ENCODE measurements at regions not wholly inside any gene's neighbourhood (a gene's known extent, or its start where the extent isn't known, plus 50 kb on each side); places are given as distances from the start of the nearest gene placed in this dataset.

- no TSS peak for BruUV-seq (replicated peaks)
- Histone ChIP-seq H3K4me3 (replicated peaks in 1 of 3; ENCODE audit: insufficient read depth in 1 of 3, low read depth in 1 of 3, low read length in 3 of 3) (no peak overlapping the region), H2AFZ (ENCODE audit: low read depth, low read length) (no peak overlapping the region), H3K4me1 (ENCODE audit: control insufficient read depth, extremely low read depth, insufficient read depth, low read length) (no peaks in the 10 kb centered on the region), H3K27ac (ENCODE audit: insufficient read depth, low read depth, low read length) (no peak overlapping the region), H3K9me1 (replicated peaks; ENCODE audit: control insufficient read depth, extremely low read depth, insufficient read depth, low read length) (no peaks in the 10 kb centered on the region), H3K4me2 (ENCODE audit: insufficient read depth, low read length) (no peak overlapping the region), H3K27me3 (ENCODE audit: control insufficient read depth in 2 of 2, insufficient read depth in 2 of 2, low read length in 2 of 2) (no peaks in the 10 kb centered on the region), H3K9ac (replicated peaks; ENCODE audit: extremely low read depth, insufficient read depth, low read length) (no peak overlapping the region), H3K9me3 (replicated peaks; ENCODE audit: control insufficient read depth, insufficient read depth, low read length) (no peaks in the 10 kb centered on the region), H4K20me1 (replicated peaks; ENCODE audit: control insufficient read depth, extremely low read depth, insufficient read depth, low read length) (no peaks in the 10 kb centered on the region), H3K36me3 (ENCODE audit: control insufficient read depth in 2 of 2, extremely low read depth in 1 of 2, insufficient read depth in 2 of 2, low read length in 2 of 2) (no peaks in the 10 kb centered on the region), H3K79me2 (ENCODE audit: control insufficient read depth, insufficient read depth, low read length) (no peaks in the 10 kb centered on the region)
- no peak for FAIRE-seq
- DNase-seq (ENCODE audit: low read depth, low spot score) = no peak
- dilution Hi-C loops (cut with MboI; ENCODE audit: extremely low pct_ligation_motif_present, low sequenced_read_pairs) (no loop called here), intact Hi-C loops (cut with micrococcal nuclease) (no loop called here)
- TF ChIP-seq EZH2 (IDR thresholded peaks at IDR 0.05; ENCODE audit: borderline replicate concordance, low read depth, low read length, severe bottlenecking) (no peak), FOS (IDR thresholded peaks at IDR 0.05; ENCODE audit: borderline replicate concordance, insufficient read depth, low read length) (no peak), GATA2 (IDR thresholded peaks at IDR 0.05; ENCODE audit: insufficient read depth, insufficient read length, low read depth, low read length) (no peak), MAX (IDR thresholded peaks at IDR 0.05; ENCODE audit: insufficient read depth, insufficient read length) (no peak), CTCF (IDR thresholded peaks at IDR 0.05; ENCODE audit: extremely low read depth in 1 of 2, insufficient read depth in 1 of 2, low read depth in 1 of 2, low read length in 2 of 2) (no peak), POLR2AphosphoS5 (IDR thresholded peaks at IDR 0.05; ENCODE audit: insufficient read depth, low read depth, low read length) (no peak), JUN (IDR thresholded peaks at IDR 0.05; ENCODE audit: borderline replicate concordance, insufficient read depth, insufficient read length, low read depth) (no peak), POLR2A (IDR thresholded peaks at IDR 0.05; ENCODE audit: low read depth, low read length) (no peak), MYC (IDR thresholded peaks at IDR 0.05; ENCODE audit: low read depth, low read length) (no peak)
- POLR2A ChIA-PET = no interaction called here
- CTCF ChIA-PET = interaction anchor here (1.9 kb wide), 1 partner anchor 1428 kb away, joined by 6 read pairs; no protein-coding TSS in a partner anchor
Measured at GRCh38 chr2:193240752-193241151, 1046.0 kb upstream of the TMEFF2 start.

Measured in endothelial cell of umbilical vein (primary cell).